ENCODE measurements at regions not wholly inside any gene's neighbourhood (a gene's known extent, or its start where the extent isn't known, plus 50 kb on each side); places are given as distances from the start of the nearest gene placed in this dataset.

DNA sequence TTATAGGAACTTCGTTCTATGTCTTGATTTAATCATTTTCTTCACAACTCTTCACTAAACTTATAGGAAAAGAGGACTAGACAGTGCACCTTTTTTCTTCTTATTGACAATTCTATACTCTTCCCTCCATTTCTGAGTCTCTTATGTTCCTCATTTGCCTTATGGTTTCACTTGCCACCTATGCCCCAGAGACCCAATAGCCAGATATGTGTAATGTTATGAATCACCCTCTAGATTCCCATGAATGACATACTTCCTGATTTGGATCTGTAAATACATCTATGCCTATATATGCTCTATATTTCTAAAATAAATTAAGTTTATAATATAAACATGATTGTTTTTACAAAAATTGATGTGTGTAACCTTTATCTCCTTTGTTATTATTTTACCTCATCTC, 514.1 kb upstream of the MEF2C start:
- TF ChIP-seq, protein P1, sequence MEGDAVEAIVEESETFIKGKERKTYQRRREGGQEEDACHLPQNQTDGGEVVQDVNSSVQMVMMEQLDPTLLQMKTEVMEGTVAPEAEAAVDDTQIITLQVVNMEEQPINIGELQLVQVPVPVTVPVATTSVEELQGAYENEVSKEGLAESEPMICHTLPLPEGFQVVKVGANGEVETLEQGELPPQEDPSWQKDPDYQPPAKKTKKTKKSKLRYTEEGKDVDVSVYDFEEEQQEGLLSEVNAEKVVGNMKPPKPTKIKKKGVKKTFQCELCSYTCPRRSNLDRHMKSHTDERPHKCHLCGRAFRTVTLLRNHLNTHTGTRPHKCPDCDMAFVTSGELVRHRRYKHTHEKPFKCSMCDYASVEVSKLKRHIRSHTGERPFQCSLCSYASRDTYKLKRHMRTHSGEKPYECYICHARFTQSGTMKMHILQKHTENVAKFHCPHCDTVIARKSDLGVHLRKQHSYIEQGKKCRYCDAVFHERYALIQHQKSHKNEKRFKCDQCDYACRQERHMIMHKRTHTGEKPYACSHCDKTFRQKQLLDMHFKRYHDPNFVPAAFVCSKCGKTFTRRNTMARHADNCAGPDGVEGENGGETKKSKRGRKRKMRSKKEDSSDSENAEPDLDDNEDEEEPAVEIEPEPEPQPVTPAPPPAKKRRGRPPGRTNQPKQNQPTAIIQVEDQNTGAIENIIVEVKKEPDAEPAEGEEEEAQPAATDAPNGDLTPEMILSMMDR (IDR thresholded peaks at IDR 0.05), result no peak
- no peak for TF ChIP-seq POLR2A (IDR thresholded peaks at IDR 0.05)
- TF ChIP-seq POLR2AphosphoS5 (IDR thresholded peaks at IDR 0.05), result no peak
- TF ChIP-seq EP300 (IDR thresholded peaks at IDR 0.05; ENCODE audit: low read depth), result no peak
